HCT116 (cell line): ENCODE measurements at regions not wholly inside any gene's neighbourhood (a gene's known extent, or its start where the extent isn't known, plus 50 kb on each side); places are given as distances from the start of the nearest gene placed in this dataset.

Experiments used
- ATAC-seq: fragments of 200-7000 bp; cut with Tn5 transposase; 2 replicates; pipeline ENCODE4 v1.9.1; 2020; ENCODE audit warnings: mild to moderate bottlenecking, moderate library complexity
- BruUV-seq: library from RNA; stranded (reverse); fragments of 400-500 nt; replicated peaks from 2 replicates; lab custom pipeline; 2021; lab: Mats Ljungman, UMichigan
- CTCF ChIA-PET: fragments of 300-600 bp; sonication (Branson Sonifier 250); formaldehyde crosslinking; loops from one replicate; lab custom pipeline; 2021; ENCODE audit warnings: antibody characterized with exemption; lab: Charles Lee
- POLR2A ChIA-PET: fragments of 300-600, 350-600 bp; sonication (Branson Sonifier 250); formaldehyde crosslinking; loops from one replicate; lab custom pipeline; 2021; ENCODE audit warnings: antibody characterized with exemption; lab: Charles Lee
- RAD21 ChIA-PET, 2 experiments: fragments of 300-600 bp; sonication (Branson Sonifier 250); formaldehyde crosslinking; loops; one replicate each; lab custom pipeline; 2023; ENCODE audit warnings: low total read pairs in 2 of 2; ENCODE audit not compliant: uncharacterized antibody in 2 of 2, unreplicated experiment in 2 of 2, low non-redundant PET in 1 of 2; lab: Charles Lee
- DNase-seq: peaks from one replicate; pipeline ENCODE4 v3.0.0-alpha.2; 2010; ENCODE audit warnings: low read depth, low spot score
- H2AFZ ChIP-seq: fragments of 200-600 bp; shearing (Covaris generic), sonication (generic); 2 replicates; pipeline ENCODE4 v1.6.1; 2017; ENCODE audit warnings: low read depth, mixed run types, mixed read lengths, antibody characterized with exemption, low read length; ENCODE audit not compliant: poor library complexity, severe bottlenecking
- H3K27ac ChIP-seq: 2 replicates; pipeline ENCODE4 v1.5.1; 2012; ENCODE audit warnings: low read depth, low read length
- H3K27me3 ChIP-seq: fragments of 200-600 bp; sonication (generic); 2 replicates; pipeline ENCODE4 v1.6.1; 2016; ENCODE audit warnings: mixed run types, low read length, mixed read lengths; ENCODE audit not compliant: insufficient read depth
- H3K36me3 ChIP-seq, 2 experiments: fragments of 200-500 bp in 1 of 2; fragments of 200-600 bp in 1 of 2; sonication (Bioruptor generic) in 1 of 2; sonication (generic) in 1 of 2; 2 replicates each; pipeline versions ENCODE4 v1.5.1 to v1.6.1; 2014 to 2016; ENCODE audit warnings: low read length in 2 of 2, inconsistent platforms in 1 of 2, mixed read lengths in 1 of 2, mixed run types in 1 of 2; ENCODE audit not compliant: insufficient read depth in 2 of 2, control insufficient read depth in 1 of 2
- H3K4me1 ChIP-seq, 2 experiments: fragments of 200-600 bp in 1 of 2; sonication (generic) in 1 of 2; 2 replicates each; pipeline versions ENCODE4 v1.5.1 to v1.6.1; 2012 to 2017; ENCODE audit warnings: low read length in 2 of 2, inconsistent platforms in 1 of 2, mild to moderate bottlenecking in 1 of 2, mixed read lengths in 1 of 2, mixed run types in 1 of 2, moderate library complexity in 1 of 2; ENCODE audit not compliant: insufficient read depth in 2 of 2, control insufficient read depth in 1 of 2
- H3K4me2 ChIP-seq: fragments of 200-600 bp; sonication (generic); 2 replicates; pipeline ENCODE4 v1.6.1; 2017; ENCODE audit warnings: mixed run types, low read length, mixed read lengths
- H3K4me3 ChIP-seq, 2 experiments: fragments of 200-600 bp in 1 of 2; sonication (generic) in 1 of 2; replicated peaks in 1 of 2; 2 replicates each; pipeline ENCODE4 v1.5.1; 2011 to 2016; ENCODE audit warnings: low read length in 2 of 2, control low read depth in 1 of 2, low read depth in 1 of 2, mild to moderate bottlenecking in 1 of 2, mixed read lengths in 1 of 2, mixed run types in 1 of 2
- H3K79me2 ChIP-seq: fragments of 200-600 bp; sonication (generic); 2 replicates; pipeline ENCODE4 v1.6.1; 2017; ENCODE audit warnings: mild to moderate bottlenecking, mixed run types, low read length, moderate library complexity, mixed read lengths; ENCODE audit not compliant: insufficient read depth
- H3K9ac ChIP-seq: fragments of 200-600 bp; sonication (generic); 2 replicates; pipeline ENCODE4 v1.6.1; 2016; ENCODE audit warnings: low read length, mixed read lengths
- H3K9me2 ChIP-seq: fragments of 200-600 bp; sonication (generic), shearing (Covaris generic); 2 replicates; pipeline ENCODE4 v1.6.1; 2017; ENCODE audit warnings: mixed run types, mild to moderate bottlenecking, moderate library complexity; ENCODE audit not compliant: insufficient read depth
- H3K9me3 ChIP-seq, 2 experiments: fragments of 200-500 bp in 1 of 2; fragments of 200-600 bp in 1 of 2; sonication (Bioruptor generic) in 1 of 2; sonication (generic) in 1 of 2; 2 replicates each; pipeline ENCODE4 v1.6.1; 2014 to 2017; ENCODE audit warnings: low read length in 2 of 2, mixed read lengths in 2 of 2, inconsistent platforms in 1 of 2, low read depth in 1 of 2, mild to moderate bottlenecking in 1 of 2, mixed run types in 1 of 2, moderate library complexity in 1 of 2; ENCODE audit not compliant: control insufficient read depth in 1 of 2, insufficient read depth in 1 of 2
- H4K20me1 ChIP-seq: fragments of 200-600 bp; sonication (generic), shearing (Covaris generic); 2 replicates; pipeline ENCODE4 v1.6.1; 2017; ENCODE audit warnings: mixed run types, mild to moderate bottlenecking, moderate library complexity; ENCODE audit not compliant: insufficient read depth
- CBX3 ChIP-seq: IDR thresholded peaks from 2 replicates; pipeline ENCODE4 v1.6.1; 2012; ENCODE audit warnings: low read depth
- EGR1 ChIP-seq: IDR thresholded peaks from 2 replicates; pipeline ENCODE4 v1.6.1; 2012; ENCODE audit warnings: low read depth
- ELF1 ChIP-seq: IDR thresholded peaks from 2 replicates; pipeline ENCODE4 v1.6.1; 2012; ENCODE audit warnings: low read depth, borderline replicate concordance
- EZH2 ChIP-seq: fragments of 200-600 bp; sonication (generic); IDR thresholded peaks from 2 replicates; pipeline ENCODE4 v1.6.1; 2017; ENCODE audit warnings: antibody characterized with exemption, mixed run types
- JUND ChIP-seq: IDR thresholded peaks from 2 replicates; pipeline ENCODE4 v1.6.1; 2012
- RAD21 ChIP-seq: IDR thresholded peaks from 2 replicates; pipeline ENCODE4 v1.6.1; 2012; ENCODE audit warnings: low read depth, mild to moderate bottlenecking
- SIN3A ChIP-seq: IDR thresholded peaks from 2 replicates; pipeline ENCODE4 v1.6.1; 2012; ENCODE audit warnings: low read depth
- SRF ChIP-seq: IDR thresholded peaks from 2 replicates; pipeline ENCODE4 v1.6.1; 2012; ENCODE audit warnings: low read depth
- TCF7L2 ChIP-seq: IDR thresholded peaks from 2 replicates; pipeline ENCODE4 v1.7.0; 2011; ENCODE audit warnings: borderline replicate concordance, inconsistent platforms; ENCODE audit not compliant: insufficient read depth, insufficient read length; ENCODE audit errors: extremely low read depth
- intact Hi-C: fragments of 100-400 bp; cut with micrococcal nuclease; formaldehyde crosslinking; loops from 2 replicates; pipeline ENCODE4 v1.10.0; 2022
- TF ChIP-seq, protein P1 (sequence below): IDR thresholded peaks from 2 replicates; pipeline ENCODE4 v1.6.1; 2012
- TF ChIP-seq, protein P2 (sequence below), 3 experiments: fragments of 200-600 bp in 1 of 3; sonication (generic) in 1 of 3; IDR thresholded peaks in 2 of 3; conservative IDR thresholded peaks in 1 of 3; 2 replicates each; pipeline ENCODE4 v1.5.1; 2012 to 2017; ENCODE audit warnings: low read depth in 2 of 3, low read length in 2 of 3, antibody characterized with exemption in 1 of 3, borderline replicate concordance in 1 of 3, control low read depth in 1 of 3, mild to moderate bottlenecking in 1 of 3, mixed read lengths in 1 of 3, mixed run types in 1 of 3, moderate library complexity in 1 of 3; ENCODE audit not compliant: insufficient read depth in 1 of 3
- TF ChIP-seq, protein P3 (sequence below): IDR thresholded peaks from 2 replicates; pipeline ENCODE4 v1.6.1; 2012

DNA sequence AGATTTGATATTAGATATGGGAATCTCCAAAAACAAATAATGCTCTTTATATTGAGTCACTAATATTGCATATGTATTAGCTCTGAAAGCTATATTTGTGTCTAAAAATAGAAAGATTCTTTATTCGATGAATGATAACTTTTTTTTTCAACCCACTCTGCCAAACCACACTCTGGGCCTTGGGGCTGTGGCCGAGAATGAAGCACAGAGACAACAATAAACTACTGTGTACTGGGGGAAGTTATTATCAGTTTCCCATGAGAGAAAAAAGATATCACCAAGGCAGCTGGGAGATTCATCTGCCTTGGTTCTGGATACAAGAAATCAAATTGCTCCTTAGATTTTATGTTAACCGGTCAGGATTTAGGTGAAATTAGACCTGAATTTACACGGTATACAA lies 762.2 kb downstream of the SUCLG1 start:
- no peaks in the 10 kb centered on the region for H4K20me1 ChIP-seq
- RAD21 ChIA-PET, result no interaction called here
- no peaks in the 10 kb centered on the region for H3K79me2 ChIP-seq
- H3K36me3 ChIP-seq, result no peaks in the 10 kb centered on the region
- no peak overlapping the region for H2AFZ ChIP-seq
- no peak for DNase-seq
- no peak overlapping the region for H3K4me2 ChIP-seq
- H3K27ac ChIP-seq, result no peak overlapping the region
- no peak overlapping the region for H3K4me3 ChIP-seq
- H3K9me2 ChIP-seq, result no peaks in the 10 kb centered on the region
- BruUV-seq, result no TSS peak
- POLR2A ChIA-PET, result no interaction called here
- no peaks in the 10 kb centered on the region for H3K27me3 ChIP-seq
- H3K4me1 ChIP-seq, result no peaks in the 10 kb centered on the region
- H3K9ac ChIP-seq, result no peak overlapping the region
- CTCF ChIA-PET, result no interaction called here
- no peak for TF ChIP-seq RAD21
- TF ChIP-seq, protein P1, sequence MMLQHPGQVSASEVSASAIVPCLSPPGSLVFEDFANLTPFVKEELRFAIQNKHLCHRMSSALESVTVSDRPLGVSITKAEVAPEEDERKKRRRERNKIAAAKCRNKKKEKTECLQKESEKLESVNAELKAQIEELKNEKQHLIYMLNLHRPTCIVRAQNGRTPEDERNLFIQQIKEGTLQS, result no peak
- TF ChIP-seq ELF1, result no peak
- TF ChIP-seq EGR1, result no peak
- TF ChIP-seq SIN3A, result no peak
- TF ChIP-seq, protein P2, sequence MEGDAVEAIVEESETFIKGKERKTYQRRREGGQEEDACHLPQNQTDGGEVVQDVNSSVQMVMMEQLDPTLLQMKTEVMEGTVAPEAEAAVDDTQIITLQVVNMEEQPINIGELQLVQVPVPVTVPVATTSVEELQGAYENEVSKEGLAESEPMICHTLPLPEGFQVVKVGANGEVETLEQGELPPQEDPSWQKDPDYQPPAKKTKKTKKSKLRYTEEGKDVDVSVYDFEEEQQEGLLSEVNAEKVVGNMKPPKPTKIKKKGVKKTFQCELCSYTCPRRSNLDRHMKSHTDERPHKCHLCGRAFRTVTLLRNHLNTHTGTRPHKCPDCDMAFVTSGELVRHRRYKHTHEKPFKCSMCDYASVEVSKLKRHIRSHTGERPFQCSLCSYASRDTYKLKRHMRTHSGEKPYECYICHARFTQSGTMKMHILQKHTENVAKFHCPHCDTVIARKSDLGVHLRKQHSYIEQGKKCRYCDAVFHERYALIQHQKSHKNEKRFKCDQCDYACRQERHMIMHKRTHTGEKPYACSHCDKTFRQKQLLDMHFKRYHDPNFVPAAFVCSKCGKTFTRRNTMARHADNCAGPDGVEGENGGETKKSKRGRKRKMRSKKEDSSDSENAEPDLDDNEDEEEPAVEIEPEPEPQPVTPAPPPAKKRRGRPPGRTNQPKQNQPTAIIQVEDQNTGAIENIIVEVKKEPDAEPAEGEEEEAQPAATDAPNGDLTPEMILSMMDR (IDR thresholded peaks at IDR 0.05 in 2 of 3, conservative IDR thresholded peaks at IDR 0.05 in 1 of 3; ENCODE audit: borderline replicate concordance in 1 of 3, insufficient read depth in 1 of 3, low read depth in 2 of 3, low read length in 2 of 3), result no peak
- TF ChIP-seq, protein P3, sequence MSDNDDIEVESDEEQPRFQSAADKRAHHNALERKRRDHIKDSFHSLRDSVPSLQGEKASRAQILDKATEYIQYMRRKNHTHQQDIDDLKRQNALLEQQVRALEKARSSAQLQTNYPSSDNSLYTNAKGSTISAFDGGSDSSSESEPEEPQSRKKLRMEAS, result no peak
- no peak for TF ChIP-seq TCF7L2
- no peak for TF ChIP-seq SRF
- TF ChIP-seq CBX3, result no peak
- no peak for TF ChIP-seq JUND
- TF ChIP-seq EZH2, result no peak
- TF ChIP-seq, all 23 proteins: peak for 0
- ATAC-seq, result no peak
- H3K9me3 ChIP-seq, result no peaks in the 10 kb centered on the region
- intact Hi-C loops, result no loop called here
